ENCODE measurements at regions not wholly inside any gene's neighbourhood (a gene's known extent, or its start where the extent isn't known, plus 50 kb on each side); places are given as distances from the start of the nearest gene placed in this dataset.

GRCh38 chr12:34297126-34297789 lies 275.0 kb downstream of the ALG10 start:
- DNase-seq (ENCODE audit: low read depth): no peak
- TF ChIP-seq CTCF (conservative IDR thresholded peaks at IDR 0.05; ENCODE audit: low read depth, low read length): no peak
- H3K4me3 ChIP-seq (ENCODE audit: low read length): no peak overlapping the region

GRCh38 chr12:34297790-34298164 lies 275.5 kb downstream of the ALG10 start:
- no peak for DNase-seq (ENCODE audit: low read depth)
- H3K4me3 ChIP-seq (ENCODE audit: low read length): no peak overlapping the region
- TF ChIP-seq CTCF (conservative IDR thresholded peaks at IDR 0.05; ENCODE audit: low read depth, low read length): no peak

GRCh38 chr12:34298176-34298970 lies 276.1 kb downstream of the ALG10 start:
- no peak for DNase-seq (ENCODE audit: low read depth)
- H3K4me3 ChIP-seq (ENCODE audit: low read length): no peak overlapping the region
- no peak for TF ChIP-seq CTCF (conservative IDR thresholded peaks at IDR 0.05; ENCODE audit: low read depth, low read length)

GRCh38 chr12:34298971-34299801 lies 276.9 kb downstream of the ALG10 start:
- no peak for DNase-seq (ENCODE audit: low read depth)
- TF ChIP-seq CTCF (conservative IDR thresholded peaks at IDR 0.05; ENCODE audit: low read depth, low read length): no peak
- no peak overlapping the region for H3K4me3 ChIP-seq (ENCODE audit: low read length)

DNA sequence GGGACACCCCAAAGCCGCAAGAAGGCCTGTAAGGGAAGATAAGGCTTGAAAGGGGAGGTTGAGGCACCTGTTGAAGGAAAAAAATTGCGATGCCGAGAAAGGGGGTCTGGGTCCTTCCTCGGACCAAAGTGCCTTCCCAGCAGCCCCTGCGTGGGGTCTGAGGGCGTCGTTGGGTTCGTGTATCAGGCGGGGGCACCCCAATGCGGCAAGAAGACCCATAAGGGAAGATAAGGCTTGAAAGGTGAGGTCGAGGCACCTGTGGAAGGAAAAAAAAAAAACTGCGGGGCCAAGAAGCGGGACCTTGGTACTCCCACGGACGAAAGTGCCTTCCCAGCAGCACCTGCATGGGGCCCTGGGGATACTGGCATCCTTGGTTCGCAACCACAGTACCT lies 277.5 kb downstream of the ALG10 start:
- DNase-seq (ENCODE audit: low read depth): no peak
- H3K4me3 ChIP-seq (ENCODE audit: low read length): no peak overlapping the region
- TF ChIP-seq CTCF (conservative IDR thresholded peaks at IDR 0.05; ENCODE audit: low read depth, low read length): no peak

DNA sequence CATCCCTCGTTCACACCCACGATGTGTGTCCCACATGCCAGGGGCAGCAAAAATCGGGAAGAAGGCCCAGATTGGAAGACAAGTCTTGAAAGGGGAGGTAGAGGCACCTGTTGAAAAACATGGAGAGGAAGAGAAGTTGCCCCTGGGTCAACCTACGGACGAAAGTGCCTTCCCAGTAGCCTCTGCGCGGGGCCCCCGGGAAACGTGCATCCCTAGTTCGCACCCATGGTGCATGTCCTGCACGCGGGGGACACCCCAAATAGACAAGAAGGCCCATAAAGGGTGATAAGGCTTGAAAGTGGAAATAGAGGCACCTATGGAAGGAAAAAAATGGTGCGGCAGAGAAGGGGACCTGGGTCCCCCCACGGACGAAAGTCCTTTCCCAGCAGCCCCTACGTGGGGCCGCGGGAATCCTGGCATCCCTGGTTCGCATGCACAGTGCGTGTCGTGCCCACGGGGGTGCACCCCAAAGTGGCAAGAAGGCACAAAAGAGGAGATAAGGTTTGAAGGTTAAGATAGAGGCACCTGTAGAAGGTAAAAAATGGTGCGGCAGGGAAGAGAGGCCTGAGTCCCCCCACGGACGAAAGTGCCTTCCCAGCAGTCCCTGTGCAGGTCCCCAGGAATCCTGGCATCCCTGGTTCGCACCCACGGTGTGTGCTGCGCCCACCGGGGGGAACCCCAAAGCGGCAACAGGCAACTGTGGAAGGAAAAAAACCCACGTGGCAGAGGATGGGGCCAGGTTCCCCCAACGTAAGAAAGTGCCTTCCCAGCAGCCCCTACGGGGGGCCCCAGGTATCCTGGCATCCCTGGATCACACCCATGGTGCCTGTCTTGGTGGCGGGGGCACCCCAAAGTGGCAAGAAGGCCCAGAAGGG lies 278.3 kb downstream of the ALG10 start:
- no peak for DNase-seq (ENCODE audit: low read depth)
- no peak for TF ChIP-seq CTCF (conservative IDR thresholded peaks at IDR 0.05; ENCODE audit: low read depth, low read length)

More for the DNA sequence above, 278.3 kb downstream of the ALG10 start:
- no peak overlapping the region for H3K4me3 ChIP-seq (ENCODE audit: low read length)
